Karpas-422 (cell line): ENCODE measurements at regions not wholly inside any gene's neighbourhood (a gene's known extent, or its start where the extent isn't known, plus 50 kb on each side); places are given as distances from the start of the nearest gene placed in this dataset.

ENCODE experiments used
- DNase-seq: peaks from one replicate; pipeline ENCODE4 v3.0.0-alpha.2; 2015
- H2AFZ ChIP-seq: fragments of 200-600 bp; sonication (generic); 2 replicates; pipeline ENCODE4 v1.6.1; 2014; ENCODE audit warnings: antibody characterized with exemption, low read length, mixed read lengths
- H3K27ac ChIP-seq: fragments of 200-600 bp; sonication (generic); 2 replicates; pipeline ENCODE4 v1.5.1; 2014; ENCODE audit warnings: mild to moderate bottlenecking, low read length, moderate library complexity
- H3K27me3 ChIP-seq: fragments of 200-600 bp; sonication (generic); 2 replicates; pipeline ENCODE4 v1.6.1; 2014; ENCODE audit warnings: low read length, mixed read lengths
- H3K36me3 ChIP-seq: fragments of 200-600 bp; sonication (generic); 2 replicates; pipeline ENCODE4 v1.6.1; 2014; ENCODE audit warnings: low read length, mixed read lengths; ENCODE audit not compliant: insufficient read depth
- H3K4me1 ChIP-seq: fragments of 200-600 bp; sonication (generic); 2 replicates; pipeline ENCODE4 v1.6.1; 2014; ENCODE audit warnings: mild to moderate bottlenecking, low read length, mixed read lengths
- H3K4me2 ChIP-seq: fragments of 200-600 bp; sonication (generic); 2 replicates; pipeline ENCODE4 v1.6.1; 2014; ENCODE audit warnings: low read length, low read depth, mild to moderate bottlenecking; ENCODE audit not compliant: poor library complexity, severe bottlenecking
- H3K4me3 ChIP-seq: fragments of 200-600 bp; sonication (generic); 2 replicates; pipeline ENCODE4 v1.5.1; 2014; ENCODE audit warnings: mild to moderate bottlenecking, antibody characterized with exemption, low read length, mixed read lengths
- H3K79me2 ChIP-seq: fragments of 200-600 bp; sonication (generic); 2 replicates; pipeline ENCODE4 v1.6.1; 2014; ENCODE audit warnings: mild to moderate bottlenecking, low read length, mixed read lengths
- H3K9ac ChIP-seq: fragments of 200-600 bp; sonication (generic); 2 replicates; pipeline ENCODE4 v1.6.0; 2014; ENCODE audit warnings: low read length
- H3K9me2 ChIP-seq: fragments of 200-600 bp; sonication (generic), shearing (Covaris generic); replicated peaks from 2 replicates; pipeline ENCODE4 v1.6.0; 2014; ENCODE audit warnings: mild to moderate bottlenecking, low read length, moderate library complexity; ENCODE audit not compliant: insufficient read depth
- H3K9me3 ChIP-seq: fragments of 300-700, 200-600 bp; sonication (generic); 2 replicates; pipeline ENCODE4 v1.6.1; 2014; ENCODE audit warnings: low read length, mixed read lengths
- H4K20me1 ChIP-seq: fragments of 200-600 bp; sonication (generic); 2 replicates; pipeline ENCODE4 v1.6.1; 2014; ENCODE audit warnings: mild to moderate bottlenecking, antibody characterized with exemption, low read length, low read depth; ENCODE audit not compliant: insufficient read depth

GRCh38 chr10:124265391-124265745, 153.4 kb downstream of the OAT start:
- no peaks in the 10 kb centered on the region for H3K79me2 ChIP-seq
- no peaks in the 10 kb centered on the region for H3K27me3 ChIP-seq
- H2AFZ ChIP-seq, result no peak overlapping the region

GRCh38 chr10:124264711-124265390, 153.9 kb downstream of the OAT start:
- DNase-seq, result no peak
- Histone ChIP-seq H3K79me2 (no peaks in the 10 kb centered on the region), H3K9me3 (no peaks in the 10 kb centered on the region), H3K4me1 (no peaks in the 10 kb centered on the region), H3K9ac (no peak overlapping the region), H3K4me2 (no peak overlapping the region), H3K36me3 (no peaks in the 10 kb centered on the region), H2AFZ (no peak overlapping the region), H3K9me2 (no peaks in the 10 kb centered on the region), H4K20me1 (no peaks in the 10 kb centered on the region), H3K27me3 (no peaks in the 10 kb centered on the region), H3K27ac (no peak overlapping the region), H3K4me3 (no peak overlapping the region)

More at GRCh38 chr10:124265391-124265745, 153.4 kb downstream of the OAT start:
- Histone ChIP-seq H3K27ac (no peak overlapping the region), H3K4me2 (no peak overlapping the region), H3K4me3 (no peak overlapping the region), H3K9me2 (no peaks in the 10 kb centered on the region), H3K36me3 (no peaks in the 10 kb centered on the region), H3K4me1 (no peaks in the 10 kb centered on the region), H3K9ac (no peak overlapping the region), H3K9me3 (no peaks in the 10 kb centered on the region), H4K20me1 (no peaks in the 10 kb centered on the region)
- DNase-seq, result no peak

- no peak overlapping the region for H3K4me2 ChIP-seq
- no peak for DNase-seq
- H2AFZ ChIP-seq, result no peak overlapping the region
- no peak overlapping the region for H3K9ac ChIP-seq
- H3K9me2 ChIP-seq, result no peaks in the 10 kb centered on the region
- no peaks in the 10 kb centered on the region for H3K79me2 ChIP-seq
- H4K20me1 ChIP-seq, result no peaks in the 10 kb centered on the region
- no peak overlapping the region for H3K4me3 ChIP-seq
- no peak overlapping the region for H3K27ac ChIP-seq
- no peaks in the 10 kb centered on the region for H3K36me3 ChIP-seq
- no peaks in the 10 kb centered on the region for H3K9me3 ChIP-seq
- no peaks in the 10 kb centered on the region for H3K27me3 ChIP-seq
- H3K4me1 ChIP-seq, result no peaks in the 10 kb centered on the region
Observed at GRCh38 chr10:124264271-124264670, 154.5 kb downstream of the OAT start.

- no peak for DNase-seq
- Histone ChIP-seq H3K4me1 (no peaks in the 10 kb centered on the region), H3K36me3 (no peaks in the 10 kb centered on the region), H3K9me3 (no peaks in the 10 kb centered on the region), H3K9me2 (no peaks in the 10 kb centered on the region), H3K27me3 (no peaks in the 10 kb centered on the region), H4K20me1 (no peaks in the 10 kb centered on the region), H3K9ac (no peak overlapping the region), H2AFZ (no peak overlapping the region), H3K79me2 (no peaks in the 10 kb centered on the region), H3K4me3 (no peak overlapping the region), H3K27ac (no peak overlapping the region), H3K4me2 (no peak overlapping the region)
Observed at GRCh38 chr10:124263726-124264125, 155.0 kb downstream of the OAT start.

GRCh38 chr10:124262971-124263370, 155.8 kb downstream of the OAT start:
- no peak overlapping the region for H3K4me3 ChIP-seq
- no peaks in the 10 kb centered on the region for H3K9me2 ChIP-seq
- no peak overlapping the region for H3K27ac ChIP-seq
- no peaks in the 10 kb centered on the region for H3K79me2 ChIP-seq
- H3K9ac ChIP-seq, result no peak overlapping the region
- DNase-seq, result no peak
- H3K4me2 ChIP-seq, result no peak overlapping the region
- no peaks in the 10 kb centered on the region for H4K20me1 ChIP-seq
- no peaks in the 10 kb centered on the region for H3K27me3 ChIP-seq
- no peak overlapping the region for H2AFZ ChIP-seq
- H3K36me3 ChIP-seq, result no peaks in the 10 kb centered on the region
- H3K4me1 ChIP-seq, result no peaks in the 10 kb centered on the region
- H3K9me3 ChIP-seq, result no peaks in the 10 kb centered on the region

- H3K4me3 ChIP-seq, result no peak overlapping the region
- H2AFZ ChIP-seq, result no peak overlapping the region
- H3K9ac ChIP-seq, result no peak overlapping the region
- H4K20me1 ChIP-seq, result no peaks in the 10 kb centered on the region
- no peaks in the 10 kb centered on the region for H3K9me2 ChIP-seq
- H3K27me3 ChIP-seq, result no peaks in the 10 kb centered on the region
- H3K4me2 ChIP-seq, result no peak overlapping the region
- no peaks in the 10 kb centered on the region for H3K4me1 ChIP-seq
- no peak overlapping the region for H3K27ac ChIP-seq
- no peaks in the 10 kb centered on the region for H3K36me3 ChIP-seq
- no peak for DNase-seq
- no peaks in the 10 kb centered on the region for H3K79me2 ChIP-seq
- no peaks in the 10 kb centered on the region for H3K9me3 ChIP-seq
Observed at GRCh38 chr10:124262234-124262865, 156.4 kb downstream of the OAT start.

- Histone ChIP-seq H3K27me3 (no peaks in the 10 kb centered on the region; the same call in 1 of the 2 replicates), H3K79me2 (no peaks in the 10 kb centered on the region), H2AFZ (no peak overlapping the region), H3K9ac (no peak overlapping the region), H3K4me2 (no peak overlapping the region), H3K36me3 (no peaks in the 10 kb centered on the region), H3K9me2 (no peaks in the 10 kb centered on the region), H3K9me3 (no peaks in the 10 kb centered on the region), H3K4me3 (no peak overlapping the region), H3K27ac (no peak overlapping the region), H4K20me1 (no peaks in the 10 kb centered on the region), H3K4me1 (no peaks in the 10 kb centered on the region)
- peak; percentile 73 for DNase-seq
Observed at GRCh38 chr10:124259139-124259825, 159.4 kb downstream of the OAT start.

- Histone ChIP-seq H3K9me3 (no peaks in the 10 kb centered on the region), H3K9me2 (no peaks in the 10 kb centered on the region), H2AFZ (no peak overlapping the region), H3K4me3 (no peak overlapping the region), H4K20me1 (no peaks in the 10 kb centered on the region), H3K4me2 (no peak overlapping the region), H3K36me3 (no peaks in the 10 kb centered on the region), H3K9ac (no peak overlapping the region), H3K27me3 (no peaks in the 10 kb centered on the region; the same call in 1 of the 2 replicates), H3K79me2 (no peaks in the 10 kb centered on the region), H3K4me1 (no peaks in the 10 kb centered on the region), H3K27ac (no peak overlapping the region)
- no peak for DNase-seq
Observed at GRCh38 chr10:124257781-124258180, 160.9 kb downstream of the OAT start.
